G401.6 (cell line): ENCODE measurements at regions not wholly inside any gene's neighbourhood (a gene's known extent, or its start where the extent isn't known, plus 50 kb on each side); places are given as distances from the start of the nearest gene placed in this dataset.
"Not testable (repeated sequence)": the region's sequence is repeated elsewhere in the genome, so short reads cannot be mapped to it uniquely, and the experiment has no call there.

ENCODE experiments used
- FAIRE-seq: peaks from 2 replicates; lab custom pipeline; 2012; peaks lifted over from hg19 to GRCh38; lab: Jason Lieb, UNC

GRCh38 chr16:85529489-85530369 is 83.4 kb upstream of the GSE1 start:
- FAIRE-seq = no peak

DNA sequence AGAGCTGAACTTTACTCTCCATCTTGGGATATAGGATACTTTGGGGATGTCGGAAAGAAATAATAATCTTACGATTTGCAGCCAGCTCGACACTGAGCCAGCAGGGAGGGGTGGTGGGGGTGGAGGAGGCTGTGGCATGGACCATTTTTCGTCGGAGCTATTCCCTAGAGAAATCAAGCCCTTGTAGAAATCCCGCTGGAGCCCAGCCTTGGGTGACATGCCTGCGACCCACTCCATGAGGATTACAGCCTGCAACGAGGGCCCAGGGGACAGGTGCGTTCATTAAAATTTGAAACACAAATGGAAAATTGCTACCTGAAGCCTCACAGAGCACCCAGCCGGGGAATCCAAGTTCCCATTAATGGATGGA is 82.8 kb upstream of the GSE1 start:
- no peak for FAIRE-seq

DNA sequence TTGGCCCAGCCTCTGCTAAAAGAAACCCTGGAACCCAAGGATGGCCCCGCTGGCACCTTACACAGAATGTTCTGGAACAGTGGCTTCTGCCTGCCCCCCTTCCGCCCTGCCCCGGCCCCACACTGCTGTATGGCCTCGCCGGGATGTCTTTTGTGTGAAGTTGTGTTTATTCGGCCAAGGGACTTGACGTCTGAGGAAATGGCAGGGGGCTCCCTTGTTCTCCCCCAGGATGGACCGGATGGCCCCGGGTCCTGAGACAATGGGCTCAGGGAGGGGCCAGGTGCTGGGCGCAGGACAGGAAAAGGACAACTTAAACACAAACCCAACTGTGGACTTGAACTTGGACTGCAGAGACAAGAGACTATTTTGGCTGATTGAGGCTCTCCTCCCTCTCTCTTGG is 81.6 kb upstream of the GSE1 start:
- no peak for FAIRE-seq

GRCh38 chr16:85532147-85532546 is 81.0 kb upstream of the GSE1 start:
- FAIRE-seq = no peak

DNA sequence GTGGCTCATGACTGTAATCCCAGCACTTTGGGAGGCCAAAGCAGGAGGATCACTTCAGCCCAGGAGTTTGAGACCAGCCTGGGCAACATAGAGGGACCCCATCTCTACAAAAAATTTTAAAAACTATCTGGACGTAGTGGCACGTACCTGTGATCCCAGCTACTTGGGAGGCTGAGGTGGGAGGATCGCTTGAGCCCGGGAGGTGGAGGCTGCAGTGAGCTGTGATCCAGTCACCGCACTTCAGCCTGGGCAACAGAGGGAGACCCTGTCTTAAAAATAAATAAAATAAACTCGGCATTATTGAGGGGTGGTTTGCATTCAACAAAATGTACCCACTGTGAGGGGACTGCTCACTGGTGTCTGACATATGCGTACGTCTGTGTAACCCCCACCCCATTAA is 79.5 kb upstream of the GSE1 start:
- not testable (repeated sequence) for FAIRE-seq

- no peak for FAIRE-seq
These were observed 78.4 kb upstream of the GSE1 start for GRCh38 chr16:85534536-85535351.

GRCh38 chr16:85535352-85536072 is 77.6 kb upstream of the GSE1 start:
- no peak for FAIRE-seq

- no peak for FAIRE-seq
These were observed 77.1 kb upstream of the GSE1 start for GRCh38 chr16:85536073-85536410.

DNA sequence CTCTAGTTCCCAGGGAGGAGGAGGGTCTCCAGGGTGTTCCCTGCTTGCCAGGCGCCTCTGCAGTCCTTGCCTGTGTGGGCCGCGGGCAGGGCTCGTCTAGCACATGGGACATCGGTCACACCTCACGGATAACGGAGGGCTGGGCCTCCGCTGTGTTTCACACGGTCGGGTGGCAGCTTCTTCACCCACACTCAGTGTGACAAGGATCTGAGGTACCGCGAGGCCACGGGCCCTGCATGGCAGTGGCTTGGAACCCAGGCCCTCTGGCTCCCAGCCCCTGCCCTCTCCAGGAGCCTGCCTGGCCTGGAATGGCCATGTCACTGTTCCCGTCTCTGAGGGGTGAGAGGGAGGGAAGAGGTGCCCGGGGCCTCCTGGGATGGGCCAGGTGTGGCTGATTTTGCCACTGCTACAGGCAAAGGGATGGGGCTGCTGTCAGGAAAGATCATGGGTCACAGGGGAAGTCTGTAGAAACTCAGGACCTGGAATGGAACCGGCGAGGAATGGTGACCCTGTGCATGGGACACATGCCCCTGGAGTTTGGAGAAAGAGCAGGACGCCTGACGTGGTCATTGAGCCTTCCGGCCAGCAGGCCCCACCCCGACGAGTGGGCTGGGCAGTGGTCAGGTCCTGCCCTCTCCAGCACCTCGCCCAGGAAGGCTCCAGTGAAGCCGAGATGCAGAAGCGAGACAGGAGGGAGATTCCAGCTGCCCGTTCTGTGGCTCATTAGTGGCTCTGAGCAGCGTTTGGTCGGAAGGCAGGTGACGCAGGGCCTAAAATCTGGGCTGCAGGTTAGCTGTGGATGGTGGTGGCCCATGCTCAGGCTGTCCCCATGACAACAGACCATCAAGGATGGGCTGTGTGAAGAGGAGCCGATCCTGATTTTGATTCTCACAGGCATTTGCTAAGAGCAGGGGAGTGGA is 76.5 kb upstream of the GSE1 start:
- no peak for FAIRE-seq

DNA sequence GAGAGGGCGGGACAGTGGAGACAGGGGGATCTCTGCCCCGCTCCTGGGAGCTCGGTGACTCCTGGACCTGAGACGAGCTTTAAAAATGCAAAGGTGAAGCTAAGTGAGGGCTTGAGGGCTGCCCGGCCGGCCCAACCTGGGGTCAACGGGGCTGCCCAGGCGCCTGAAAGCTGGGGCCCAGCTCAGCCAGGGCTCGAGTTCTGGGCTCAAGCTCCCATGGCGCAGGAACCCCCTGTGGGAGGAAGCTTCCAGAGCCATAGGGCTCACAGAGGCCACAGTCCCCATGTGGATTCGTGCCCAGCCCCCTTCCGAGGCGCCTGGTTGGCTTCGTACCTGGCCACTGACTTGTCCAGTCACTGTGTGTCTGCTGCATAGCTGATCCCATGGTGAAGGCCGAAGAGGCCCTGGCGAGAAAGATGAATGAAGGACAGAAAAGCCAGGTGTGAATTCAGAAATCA is 75.8 kb upstream of the GSE1 start:
- no peak for FAIRE-seq

- FAIRE-seq = no peak
These were observed 75.2 kb upstream of the GSE1 start for GRCh38 chr16:85537795-85538401.

DNA sequence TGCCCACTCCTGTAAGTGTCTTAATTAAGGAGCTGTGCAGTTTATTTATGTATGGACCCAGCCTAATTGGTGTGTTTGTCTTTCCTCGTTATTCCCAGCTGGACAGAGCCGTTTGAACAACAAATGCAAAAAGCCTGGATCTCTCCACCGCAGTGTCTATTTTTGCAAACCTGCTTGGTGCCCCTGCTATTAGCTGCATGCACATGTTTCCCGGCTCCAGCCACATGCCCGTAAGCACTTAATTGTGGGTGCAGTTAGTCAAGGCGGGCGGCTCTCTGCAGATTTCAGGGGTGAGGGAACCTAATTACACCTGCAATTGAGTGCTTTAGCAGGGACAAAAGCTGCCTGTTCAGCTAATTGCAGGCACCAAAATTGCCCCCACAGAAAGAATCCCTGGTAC is 74.0 kb upstream of the GSE1 start:
- no peak for FAIRE-seq

GRCh38 chr16:85539629-85540291 is 73.4 kb upstream of the GSE1 start:
- no peak for FAIRE-seq

- no peak for FAIRE-seq
These were observed 71.9 kb upstream of the GSE1 start for GRCh38 chr16:85541181-85541580.

- FAIRE-seq = no peak
These were observed 71.5 kb upstream of the GSE1 start for GRCh38 chr16:85541619-85541979.

DNA sequence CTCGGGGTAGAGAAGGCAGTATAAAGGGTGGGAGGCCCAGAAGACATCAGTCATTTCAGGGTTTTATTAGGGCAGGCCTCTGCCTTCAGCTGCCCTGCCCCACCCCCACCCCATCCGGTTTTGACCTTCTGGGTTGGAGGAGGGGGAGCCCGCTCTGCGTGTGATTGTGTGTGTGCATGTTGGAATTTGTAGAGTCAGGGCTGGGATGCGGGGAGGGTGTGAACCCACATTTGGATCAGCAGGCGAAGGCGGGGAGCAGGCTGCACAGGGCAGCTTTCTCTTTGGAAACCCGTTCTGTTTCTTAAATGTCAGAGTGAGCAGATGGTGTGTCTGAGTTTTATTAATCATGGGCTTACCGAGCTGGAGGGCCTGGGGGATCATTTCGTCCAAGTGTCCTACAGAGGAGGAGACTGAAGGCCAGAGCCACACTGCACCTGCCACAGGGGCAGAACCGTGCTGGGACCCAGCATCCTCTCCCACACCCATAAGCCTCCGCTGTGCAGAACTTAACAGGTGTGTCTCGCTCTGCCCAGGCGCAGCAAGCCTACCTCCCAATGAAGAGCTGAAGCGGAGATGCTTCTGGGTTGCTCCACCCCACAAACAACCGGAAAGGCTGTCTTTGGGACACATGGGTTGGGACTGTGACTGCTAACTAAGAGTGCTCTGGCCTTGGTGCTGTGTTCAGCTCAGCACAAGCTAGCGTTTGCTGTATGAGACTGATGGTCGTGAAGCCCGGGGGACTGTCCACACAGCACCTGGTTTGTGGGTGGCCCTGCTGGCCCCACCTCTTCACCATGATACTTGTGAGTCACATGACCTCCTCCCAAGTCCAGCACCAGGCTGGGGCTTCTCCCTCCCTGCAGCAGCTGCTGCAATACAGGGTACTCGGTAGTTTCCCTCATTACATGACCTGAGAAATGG is 70.9 kb upstream of the GSE1 start:
- no peak for FAIRE-seq

GRCh38 chr16:85543536-85543935 is 69.6 kb upstream of the GSE1 start:
- FAIRE-seq = no peak

DNA sequence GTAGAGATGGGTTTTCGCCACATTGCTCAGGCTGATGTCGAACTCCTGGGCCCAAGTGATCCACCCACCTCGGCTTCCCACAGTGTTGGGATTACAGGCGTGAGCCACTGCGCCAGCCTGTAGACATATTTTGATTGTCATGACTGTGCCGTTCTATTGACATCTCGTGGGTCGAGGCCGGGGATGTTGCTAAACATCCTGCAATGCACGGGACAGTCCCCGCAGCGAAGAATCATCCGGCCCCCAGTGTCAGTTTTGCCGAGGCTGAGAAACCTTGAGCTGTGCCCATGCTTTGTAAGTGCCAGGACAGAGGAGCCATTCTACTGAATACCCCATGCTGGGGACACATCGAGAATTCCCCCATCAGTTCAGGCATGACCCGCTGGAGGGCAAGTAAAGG is 69.1 kb upstream of the GSE1 start:
- no peak for FAIRE-seq

DNA sequence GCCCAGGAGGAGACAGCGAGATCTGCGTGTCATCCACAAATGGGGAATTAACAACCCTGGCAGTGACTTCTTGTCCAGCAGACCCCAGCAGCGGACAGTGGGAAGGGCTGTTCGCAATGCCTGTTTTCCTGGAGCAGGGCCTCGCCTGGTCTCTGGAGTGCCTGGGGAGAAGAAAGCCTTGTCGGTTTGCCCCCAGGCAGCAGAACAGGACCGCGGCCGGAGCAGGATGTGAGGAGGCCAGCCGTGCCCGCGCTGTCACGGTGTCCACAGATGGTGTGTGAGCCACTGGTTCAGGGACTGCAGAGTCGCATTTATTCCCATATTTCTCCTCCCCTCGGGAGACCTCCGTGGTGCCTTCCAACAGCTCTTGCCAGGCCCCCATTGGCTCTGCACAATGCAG is 68.5 kb upstream of the GSE1 start:
- FAIRE-seq = no peak
